NCI-H748 (cell line): ENCODE measurements at regions not wholly inside any gene's neighbourhood (a gene's known extent, or its start where the extent isn't known, plus 50 kb on each side); places are given as distances from the start of the nearest gene placed in this dataset.
"Not testable (repeated sequence)": the region's sequence is repeated elsewhere in the genome, so short reads cannot be mapped to it uniquely, and the experiment has no call there.

ENCODE experiments used
- DNase-seq: peaks from one replicate; lab custom pipeline; 2025; ENCODE audit not compliant: unreplicated experiment; lab: John Stamatoyannopoulos, UW

GRCh38 chr12:9342614-9343353 is 134.6 kb upstream of the PZP start:
- peak; percentile 60 for DNase-seq

- DNase-seq, result no peak
These were observed 133.0 kb upstream of the PZP start for GRCh38 chr12:9341260-9341585.

GRCh38 chr12:9340422-9341259 is 132.4 kb upstream of the PZP start:
- no peak for DNase-seq

DNA sequence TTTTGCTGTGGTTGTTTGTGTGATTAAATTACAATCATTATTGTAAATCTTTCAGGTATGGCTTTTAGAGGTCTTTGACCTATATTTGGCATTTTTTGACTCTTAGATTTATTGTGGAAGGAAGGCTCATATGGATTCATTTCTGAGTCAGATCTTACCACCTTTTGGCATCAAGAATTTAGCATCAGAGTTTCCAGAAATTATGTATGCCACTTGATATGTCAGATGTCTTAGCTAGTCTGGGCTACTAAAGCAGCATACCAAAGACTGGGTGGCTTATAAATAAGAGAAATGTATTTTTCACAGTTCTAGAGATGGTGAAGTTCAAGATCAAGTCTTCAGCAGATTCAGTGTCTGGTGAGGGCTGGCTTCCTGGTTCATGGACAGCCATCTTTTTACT is 129.5 kb upstream of the PZP start:
- no peak for DNase-seq

GRCh38 chr12:9336375-9337011 is 128.3 kb upstream of the PZP start:
- DNase-seq, result not testable (repeated sequence)

GRCh38 chr12:9335867-9336266 is 127.7 kb upstream of the PZP start:
- DNase-seq, result no peak

- no peak for DNase-seq
These were observed 126.8 kb upstream of the PZP start for GRCh38 chr12:9334964-9335363.

DNA sequence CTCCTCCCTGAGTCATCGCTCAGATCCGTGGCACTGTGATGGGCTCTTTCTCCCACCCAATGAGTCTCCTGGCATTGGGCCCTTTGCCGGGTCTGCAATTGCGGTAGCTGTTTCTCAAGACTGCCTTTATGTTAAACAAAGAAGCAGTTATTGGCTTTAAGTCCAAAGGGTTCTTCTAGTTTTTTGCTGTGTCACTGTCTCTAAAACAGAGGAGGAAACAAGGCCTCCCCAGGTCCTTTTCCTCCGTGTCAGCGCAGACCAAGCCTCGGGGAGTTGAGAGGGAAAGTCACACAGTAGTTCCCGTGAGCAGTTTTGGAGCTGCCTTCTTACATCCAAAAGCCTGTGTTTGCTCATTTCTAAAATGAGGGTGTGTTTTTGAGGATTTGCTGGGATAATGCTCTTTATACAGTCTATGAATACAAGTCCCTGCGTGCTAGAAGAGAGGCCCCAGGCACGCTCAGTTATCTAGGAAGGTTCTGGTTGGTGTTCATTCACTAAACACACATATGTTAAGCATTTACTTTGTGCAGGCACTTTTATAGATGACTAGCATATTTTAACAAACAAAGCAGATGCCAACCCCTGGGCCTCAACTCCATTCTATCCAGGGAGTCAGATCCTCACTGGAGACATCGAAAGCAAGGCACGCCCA is 126.0 kb upstream of the PZP start:
- no peak for DNase-seq

DNA sequence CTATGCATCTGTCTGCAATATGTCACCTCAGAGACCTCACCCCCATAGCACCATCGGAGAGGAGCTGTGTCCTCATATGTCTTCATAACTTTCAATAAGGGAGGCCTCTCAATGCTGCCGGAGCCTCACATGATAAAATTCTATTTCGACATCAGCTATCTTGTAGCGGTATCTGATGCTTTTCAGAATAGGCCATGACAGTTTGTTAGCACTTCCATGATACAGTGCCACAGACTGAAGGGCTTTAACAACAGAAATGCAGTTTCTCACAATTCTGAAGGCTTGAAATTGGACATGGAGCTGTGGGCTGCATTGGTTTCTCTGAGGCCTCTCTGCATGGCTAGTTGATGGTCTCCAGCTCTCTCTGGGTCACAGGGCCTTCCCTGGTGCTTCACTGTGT is 125.0 kb upstream of the PZP start:
- no peak for DNase-seq

GRCh38 chr12:9332564-9332963 is 124.4 kb upstream of the PZP start:
- DNase-seq, result no peak

DNA sequence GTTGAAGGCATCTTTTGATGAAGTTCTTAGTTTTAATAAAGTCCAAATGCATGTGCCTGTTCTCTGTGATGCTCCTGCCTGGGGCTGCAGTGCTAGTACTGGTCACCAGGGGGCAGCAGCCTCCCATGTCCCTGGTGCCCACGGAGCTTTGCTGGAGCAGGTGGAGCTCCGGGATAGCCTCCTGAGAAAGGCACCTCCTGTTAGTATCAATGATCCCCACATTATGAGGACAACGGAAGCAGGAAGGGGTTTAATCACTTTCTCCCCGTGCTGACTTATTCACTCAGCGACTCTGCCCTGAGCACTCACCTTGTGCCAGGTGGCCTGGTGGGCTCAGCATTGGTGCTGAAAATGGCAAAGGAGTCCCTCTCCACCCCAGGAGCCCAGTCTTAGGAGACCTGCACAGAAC is 123.0 kb upstream of the PZP start:
- peak; percentile 50 for DNase-seq

DNA sequence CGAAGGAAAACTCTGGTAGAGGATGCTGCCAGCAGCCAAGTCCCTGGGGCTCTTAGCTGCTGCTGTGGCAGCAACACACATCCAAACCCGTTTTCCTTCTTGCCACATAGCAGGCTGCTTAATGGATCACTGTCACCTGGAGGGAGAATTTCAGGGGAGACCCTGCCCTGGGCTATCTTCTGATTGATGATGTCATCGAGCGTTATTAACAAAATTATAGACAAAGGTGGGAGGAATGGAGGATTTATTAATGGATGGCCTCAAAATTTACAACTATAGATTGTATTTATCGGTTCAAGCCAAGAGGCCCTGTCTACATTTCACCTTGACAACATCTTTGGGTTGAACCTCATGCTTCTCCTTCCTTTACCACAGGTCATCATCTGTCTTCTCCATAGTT is 120.8 kb upstream of the PZP start:
- no peak for DNase-seq

- DNase-seq, result no peak
These were observed 119.9 kb upstream of the PZP start for GRCh38 chr12:9328065-9328464.

DNA sequence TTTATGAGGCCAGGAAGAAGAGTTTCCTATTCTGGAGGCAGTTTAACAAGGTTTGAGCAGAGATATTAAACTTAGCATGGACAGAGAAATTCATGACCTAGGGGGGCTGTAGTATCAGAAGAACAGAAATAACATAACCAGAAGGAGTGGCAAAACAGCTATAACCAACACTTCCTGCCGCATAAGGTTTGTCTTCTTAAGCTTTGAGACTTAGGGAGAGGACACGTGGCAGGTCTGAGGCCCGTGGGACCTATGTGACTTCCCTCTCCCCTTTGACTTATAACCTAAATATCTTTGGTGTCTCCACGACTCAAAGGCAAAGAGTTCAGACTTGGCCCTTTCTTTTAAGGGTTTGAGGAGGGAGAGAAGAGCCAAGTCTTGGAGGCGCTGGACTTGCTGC is 119.1 kb upstream of the PZP start:
- no peak for DNase-seq

GRCh38 chr12:9326849-9327248 is 118.7 kb upstream of the PZP start:
- DNase-seq, result not testable (repeated sequence)

GRCh38 chr12:9326085-9326484 is 117.9 kb upstream of the PZP start:
- DNase-seq, result no peak

DNA sequence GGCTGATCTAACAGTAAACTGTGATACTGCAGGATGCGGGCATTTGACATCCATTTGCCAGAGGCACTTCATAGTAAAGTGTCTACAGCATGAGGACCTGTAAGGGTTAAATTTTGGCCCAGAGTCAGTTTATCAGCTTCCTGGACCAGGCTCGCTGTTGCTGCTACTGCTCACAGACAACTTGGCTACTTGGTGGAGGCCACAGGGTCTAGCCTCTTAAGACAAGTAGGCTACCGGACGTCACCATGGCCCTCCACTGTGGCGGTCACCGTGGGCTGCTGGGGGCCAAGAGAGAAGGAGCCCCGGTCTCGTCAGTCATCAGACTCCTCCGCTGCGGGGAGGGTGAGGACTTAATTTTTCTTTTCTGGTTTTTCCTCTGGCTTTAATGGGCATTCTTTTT is 117.3 kb upstream of the PZP start:
- DNase-seq, result no peak

DNA sequence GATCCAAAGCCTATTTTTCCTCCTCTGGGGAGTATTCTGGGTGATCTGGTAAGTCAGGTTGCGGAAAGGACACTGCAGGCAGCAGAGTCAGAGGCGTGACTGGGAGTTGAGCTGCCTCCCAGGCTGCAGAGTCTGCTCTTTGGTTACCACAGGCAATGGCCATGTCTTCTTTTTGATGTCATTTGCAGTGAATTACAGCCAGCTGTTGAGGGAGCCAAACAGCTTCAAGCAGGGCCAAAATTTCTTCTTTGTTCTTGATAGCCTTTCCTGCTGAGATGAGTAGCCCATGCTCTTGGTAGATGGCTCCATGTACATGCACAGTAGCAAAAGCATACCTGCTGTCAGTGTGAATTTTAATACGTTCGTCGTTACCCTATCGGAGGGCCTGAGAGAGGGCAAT is 116.6 kb upstream of the PZP start:
- DNase-seq, result no peak

GRCh38 chr12:9323144-9323681 is 115.0 kb upstream of the PZP start:
- DNase-seq, result no peak

DNA sequence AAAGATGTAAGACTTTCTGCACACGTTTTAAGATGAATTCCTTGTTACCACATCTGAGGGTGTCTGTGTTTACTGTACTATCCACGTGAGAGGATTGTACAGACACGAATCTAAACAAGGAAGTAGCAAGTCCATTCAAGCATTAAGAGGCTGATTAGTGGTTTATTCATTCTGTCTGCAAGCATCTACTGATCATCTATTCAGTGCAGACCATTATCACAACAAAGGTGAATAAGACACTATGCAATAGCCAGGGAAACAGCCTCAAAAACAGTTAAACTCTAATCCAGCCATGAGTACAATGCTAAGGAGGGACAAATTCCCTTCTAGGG is 111.6 kb upstream of the PZP start:
- no peak for DNase-seq

DNA sequence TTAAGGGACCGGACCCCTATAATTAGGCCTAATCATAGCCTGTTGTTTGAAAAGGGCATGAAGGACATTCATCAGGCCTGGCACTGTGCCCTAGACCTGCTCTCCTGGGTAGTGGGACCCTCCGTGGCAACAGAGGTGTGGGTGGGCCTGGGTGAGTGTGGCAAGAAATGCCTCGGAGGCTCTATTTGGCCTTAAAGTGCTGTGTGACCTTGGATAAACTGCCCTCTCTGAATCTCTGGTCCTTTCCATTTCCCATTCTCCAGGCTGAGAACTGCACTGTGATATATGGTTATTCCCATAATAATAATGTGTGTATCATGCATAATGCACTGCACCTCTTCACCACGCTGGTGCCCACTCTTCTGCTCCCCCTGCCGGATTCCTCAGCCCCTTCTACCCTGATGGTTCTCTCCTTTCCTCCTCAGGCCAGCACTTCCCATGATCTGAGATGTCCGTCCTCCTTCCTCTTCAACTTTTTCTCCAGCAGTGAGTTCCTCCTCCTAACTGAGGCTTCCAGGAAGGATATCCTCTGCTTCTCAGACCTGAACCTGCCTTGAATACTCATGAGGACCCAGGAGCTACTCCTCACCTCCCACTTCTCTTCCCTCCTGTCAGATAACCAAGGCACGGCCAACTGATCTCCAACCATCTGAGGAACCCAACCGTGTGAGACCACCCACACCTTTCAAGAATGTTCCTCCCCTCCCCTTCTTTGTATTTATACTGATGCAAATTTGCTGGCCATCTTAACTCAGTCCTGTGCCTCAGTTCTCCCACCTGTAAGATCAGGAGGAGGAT is 111.0 kb upstream of the PZP start:
- no peak for DNase-seq
